ENCODE measurements at regions not wholly inside any gene's neighbourhood (a gene's known extent, or its start where the extent isn't known, plus 50 kb on each side); places are given as distances from the start of the nearest gene placed in this dataset.

GRCh38 chr1:221454096-221454495, 287.8 kb downstream of the DUSP10 start:
- H3K4me3 Mint-ChIP-seq (ENCODE audit: unreplicated experiment) = no peak overlapping the region
- H3K36me3 Mint-ChIP-seq (ENCODE audit: low read depth) = peaks cover 1% of the 10 kb centered on the region
- peaks cover 5% of the 10 kb centered on the region for H3K9me3 Mint-ChIP-seq (ENCODE audit: low read depth)
- no peak overlapping the region for H3K27ac Mint-ChIP-seq (ENCODE audit: unreplicated experiment)
- H3K27me3 Mint-ChIP-seq (ENCODE audit: low read depth) = peaks cover 15% of the 10 kb centered on the region
- no peak for TF ChIP-seq CTCF (IDR thresholded peaks at IDR 0.05)
- no peak for DNase-seq (ENCODE audit: low spot score)
- no peaks in the 10 kb centered on the region for H3K4me1 Mint-ChIP-seq (ENCODE audit: low read depth)

GRCh38 chr1:221456918-221457317, 285.0 kb downstream of the DUSP10 start:
- no peak for DNase-seq (ENCODE audit: low spot score)
- peaks cover 27% of the 10 kb centered on the region for H3K27me3 Mint-ChIP-seq (ENCODE audit: low read depth)
- H3K4me3 Mint-ChIP-seq (ENCODE audit: unreplicated experiment) = no peak overlapping the region
- H3K27ac Mint-ChIP-seq (ENCODE audit: unreplicated experiment) = no peak overlapping the region
- H3K4me1 Mint-ChIP-seq (ENCODE audit: low read depth) = no peaks in the 10 kb centered on the region
- no peaks in the 10 kb centered on the region for H3K36me3 Mint-ChIP-seq (ENCODE audit: low read depth)
- H3K9me3 Mint-ChIP-seq (ENCODE audit: low read depth) = peaks cover 4% of the 10 kb centered on the region
- TF ChIP-seq CTCF (IDR thresholded peaks at IDR 0.05) = no peak

- no peak for DNase-seq (ENCODE audit: low spot score)
- Mint-ChIP-seq H3K36me3 (ENCODE audit: low read depth) (no peaks in the 10 kb centered on the region), H3K27me3 (ENCODE audit: low read depth) (peaks cover 27% of the 10 kb centered on the region), H3K27ac (ENCODE audit: unreplicated experiment) (no peak overlapping the region), H3K4me3 (ENCODE audit: unreplicated experiment) (no peak overlapping the region), H3K4me1 (ENCODE audit: low read depth) (no peaks in the 10 kb centered on the region), H3K9me3 (ENCODE audit: low read depth) (peaks cover 4% of the 10 kb centered on the region)
- TF ChIP-seq CTCF (IDR thresholded peaks at IDR 0.05) = no peak
Observed at GRCh38 chr1:221457685-221458446, 284.0 kb downstream of the DUSP10 start.

GRCh38 chr1:221458447-221459156, 283.3 kb downstream of the DUSP10 start:
- H3K36me3 Mint-ChIP-seq (ENCODE audit: low read depth) = no peaks in the 10 kb centered on the region
- no peak overlapping the region for H3K4me3 Mint-ChIP-seq (ENCODE audit: unreplicated experiment)
- DNase-seq (ENCODE audit: low spot score) = no peak
- H3K9me3 Mint-ChIP-seq (ENCODE audit: low read depth) = peaks cover 4% of the 10 kb centered on the region
- H3K27me3 Mint-ChIP-seq (ENCODE audit: low read depth) = peaks cover 27% of the 10 kb centered on the region
- no peak for TF ChIP-seq CTCF (IDR thresholded peaks at IDR 0.05)
- H3K27ac Mint-ChIP-seq (ENCODE audit: unreplicated experiment) = no peak overlapping the region
- no peaks in the 10 kb centered on the region for H3K4me1 Mint-ChIP-seq (ENCODE audit: low read depth)

GRCh38 chr1:221459558-221459957, 282.3 kb downstream of the DUSP10 start:
- TF ChIP-seq CTCF (IDR thresholded peaks at IDR 0.05) = no peak
- no peaks in the 10 kb centered on the region for H3K4me1 Mint-ChIP-seq (ENCODE audit: low read depth)
- H3K27me3 Mint-ChIP-seq (ENCODE audit: low read depth) = peaks cover 27% of the 10 kb centered on the region
- H3K9me3 Mint-ChIP-seq (ENCODE audit: low read depth) = peaks cover 4% of the 10 kb centered on the region
- H3K4me3 Mint-ChIP-seq (ENCODE audit: unreplicated experiment) = no peak overlapping the region
- no peaks in the 10 kb centered on the region for H3K36me3 Mint-ChIP-seq (ENCODE audit: low read depth)
- no peak for DNase-seq (ENCODE audit: low spot score)
- H3K27ac Mint-ChIP-seq (ENCODE audit: unreplicated experiment) = no peak overlapping the region
